ENCODE measurements at regions not wholly inside any gene's neighbourhood (a gene's known extent, or its start where the extent isn't known, plus 50 kb on each side); places are given as distances from the start of the nearest gene placed in this dataset.

GRCh38 chr5:164346785-164347630 lies 841.6 kb downstream of the MAT2B start:
- Histone ChIP-seq H3K4me3 (ENCODE audit: low read length) (no peak overlapping the region), H3K9me3 (ENCODE audit: low read length) (no peaks in the 10 kb centered on the region), H3K27me3 (ENCODE audit: insufficient read depth, low read length) (no peaks in the 10 kb centered on the region), H2AFZ (ENCODE audit: low read depth, low read length) (no peak overlapping the region), H3K4me1 (ENCODE audit: insufficient read depth, low read length) (no peaks in the 10 kb centered on the region), H3K36me3 (ENCODE audit: insufficient read depth, low read length) (no peaks in the 10 kb centered on the region)

DNA sequence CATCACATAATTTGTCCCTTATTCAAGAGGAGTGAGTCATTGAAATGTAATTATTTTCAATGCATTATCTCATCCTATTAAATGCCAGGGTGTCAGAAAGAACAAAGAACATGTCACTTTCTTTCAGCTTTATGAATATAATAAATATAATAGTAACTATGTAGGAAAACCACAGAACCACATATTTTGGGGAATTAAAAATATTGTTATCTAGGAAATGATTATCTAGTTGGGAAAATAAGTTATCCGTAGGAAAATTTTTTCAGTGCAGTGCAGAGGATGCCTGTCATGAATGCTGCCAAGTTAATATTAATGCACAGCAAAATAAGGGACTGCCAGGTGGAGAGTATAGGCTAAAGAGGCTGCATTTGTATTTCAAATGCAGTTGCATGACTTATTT lies 844.8 kb downstream of the MAT2B start:
- Histone ChIP-seq H3K4me1 (ENCODE audit: insufficient read depth, low read length) (no peaks in the 10 kb centered on the region), H2AFZ (ENCODE audit: low read depth, low read length) (no peak overlapping the region), H3K4me3 (ENCODE audit: low read length) (no peak overlapping the region), H3K9me3 (ENCODE audit: low read length) (no peaks in the 10 kb centered on the region), H3K27me3 (ENCODE audit: insufficient read depth, low read length) (no peaks in the 10 kb centered on the region), H3K36me3 (ENCODE audit: insufficient read depth, low read length) (no peaks in the 10 kb centered on the region)

DNA sequence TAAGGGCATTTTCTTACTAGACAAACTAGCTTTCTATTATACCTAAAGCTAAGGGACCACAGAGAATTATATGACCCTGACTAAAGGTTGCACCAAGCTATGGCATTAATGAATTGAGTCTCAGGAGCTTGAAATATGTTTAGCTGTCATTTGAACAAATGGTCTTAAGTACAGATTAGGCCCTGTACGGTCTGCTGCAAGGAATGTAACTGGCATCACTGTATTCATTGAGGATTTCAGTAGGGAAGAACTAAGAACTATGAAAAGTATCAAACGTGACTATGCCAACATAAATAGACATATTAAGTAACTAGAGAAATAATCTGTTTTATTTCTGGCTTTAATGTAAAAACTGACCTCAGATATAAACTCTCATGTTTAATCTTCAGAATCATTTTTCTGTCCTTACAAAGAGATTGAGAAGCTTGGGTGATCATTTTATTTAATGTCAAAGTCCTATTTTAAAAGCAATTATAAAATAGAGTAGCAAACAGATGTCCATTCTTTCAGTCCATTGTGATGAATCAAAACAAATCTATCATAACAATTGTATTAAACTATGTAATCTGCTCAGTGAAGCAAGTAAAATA lies 845.9 kb downstream of the MAT2B start:
- Histone ChIP-seq H3K27me3 (ENCODE audit: insufficient read depth, low read length) (no peaks in the 10 kb centered on the region), H3K36me3 (ENCODE audit: insufficient read depth, low read length) (no peaks in the 10 kb centered on the region), H3K4me3 (ENCODE audit: low read length) (no peak overlapping the region), H3K4me1 (ENCODE audit: insufficient read depth, low read length) (no peaks in the 10 kb centered on the region), H3K9me3 (ENCODE audit: low read length) (no peaks in the 10 kb centered on the region), H2AFZ (ENCODE audit: low read depth, low read length) (no peak overlapping the region)

DNA sequence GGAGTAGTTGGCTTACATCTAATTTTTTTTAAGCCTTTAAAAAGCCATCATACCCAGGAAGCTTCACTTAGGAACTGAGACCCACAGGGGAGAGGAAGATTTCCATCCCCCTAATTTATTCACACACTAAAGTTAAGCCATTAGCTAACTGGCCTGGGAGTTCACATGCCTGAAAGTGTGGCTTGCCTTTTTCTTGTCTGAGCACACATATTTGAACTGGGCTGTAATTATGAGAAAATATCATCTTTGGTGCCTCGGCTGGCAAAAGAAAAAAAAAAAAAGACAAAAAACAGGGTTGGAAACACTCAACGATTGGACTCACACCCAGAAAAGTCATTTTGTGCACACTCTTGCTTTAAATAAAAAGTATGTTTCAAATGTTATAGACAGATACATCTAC lies 847.3 kb downstream of the MAT2B start:
- Histone ChIP-seq H3K36me3 (ENCODE audit: insufficient read depth, low read length) (no peaks in the 10 kb centered on the region), H3K4me3 (ENCODE audit: low read length) (no peak overlapping the region)

DNA sequence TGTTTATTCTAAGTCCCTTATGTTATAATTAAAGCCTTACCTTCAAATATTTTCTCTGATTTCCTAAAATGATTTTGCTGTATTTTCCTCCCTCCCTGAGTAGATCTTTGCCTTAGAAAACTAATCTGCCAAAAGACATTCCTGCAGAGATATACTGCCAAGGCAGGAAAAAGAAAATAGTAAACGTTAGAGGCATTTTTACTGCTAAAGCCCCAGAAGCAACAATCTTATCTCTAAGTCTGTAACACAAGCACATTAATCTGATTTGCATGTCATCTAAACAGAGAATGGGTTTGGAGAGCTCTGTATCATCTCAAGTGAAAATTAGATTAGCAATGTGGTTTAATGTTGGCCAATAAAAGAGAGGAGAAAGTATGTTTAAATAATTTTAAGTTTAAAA lies 847.7 kb downstream of the MAT2B start:
- Histone ChIP-seq H3K4me3 (ENCODE audit: low read length) (no peak overlapping the region), H3K36me3 (ENCODE audit: insufficient read depth, low read length) (no peaks in the 10 kb centered on the region), H3K4me1 (ENCODE audit: insufficient read depth, low read length) (no peaks in the 10 kb centered on the region)

More for the DNA sequence above, 847.3 kb downstream of the MAT2B start:
- Histone ChIP-seq H2AFZ (ENCODE audit: low read depth, low read length) (no peak overlapping the region), H3K27me3 (ENCODE audit: insufficient read depth, low read length) (no peaks in the 10 kb centered on the region), H3K4me1 (ENCODE audit: insufficient read depth, low read length) (no peaks in the 10 kb centered on the region), H3K9me3 (ENCODE audit: low read length) (no peaks in the 10 kb centered on the region)

GRCh38 chr5:164354139-164354751 lies 848.8 kb downstream of the MAT2B start:
- H3K36me3 ChIP-seq (ENCODE audit: insufficient read depth, low read length): no peaks in the 10 kb centered on the region
- no peaks in the 10 kb centered on the region for H3K27me3 ChIP-seq (ENCODE audit: insufficient read depth, low read length)
- H3K4me3 ChIP-seq (ENCODE audit: low read length): no peak overlapping the region
- no peak overlapping the region for H2AFZ ChIP-seq (ENCODE audit: low read depth, low read length)
- H3K9me3 ChIP-seq (ENCODE audit: low read length): no peaks in the 10 kb centered on the region
- no peaks in the 10 kb centered on the region for H3K4me1 ChIP-seq (ENCODE audit: insufficient read depth, low read length)

More for the DNA sequence above, 847.7 kb downstream of the MAT2B start:
- H2AFZ ChIP-seq (ENCODE audit: low read depth, low read length): no peak overlapping the region
- H3K27me3 ChIP-seq (ENCODE audit: insufficient read depth, low read length): no peaks in the 10 kb centered on the region
- H3K9me3 ChIP-seq (ENCODE audit: low read length): no peaks in the 10 kb centered on the region

DNA sequence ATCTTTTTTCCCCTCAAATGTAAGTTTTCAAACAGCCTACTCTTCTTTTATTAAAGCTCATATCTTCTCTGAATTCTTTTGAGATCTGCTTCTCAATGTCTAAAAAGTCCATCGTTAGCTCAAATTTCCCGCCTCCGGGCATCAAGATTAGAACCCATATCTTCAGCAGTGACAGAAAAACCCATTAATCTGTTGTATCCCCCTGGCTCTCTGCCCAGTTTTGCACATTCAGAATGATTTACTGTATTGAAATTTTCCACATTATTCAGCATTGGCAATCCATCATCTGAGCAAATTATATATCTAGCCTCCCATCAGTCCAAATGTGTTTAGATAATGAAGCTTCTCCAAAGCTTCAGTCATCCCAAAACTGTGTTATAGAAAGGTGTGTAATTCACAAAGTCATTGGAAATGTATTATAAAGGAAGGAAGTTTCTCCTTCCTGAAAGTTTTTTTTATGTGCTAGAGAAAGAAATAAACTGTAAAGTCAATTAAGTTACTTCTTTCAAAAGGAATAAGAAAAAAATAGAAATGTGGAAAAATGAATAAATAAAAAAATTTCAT lies 849.9 kb downstream of the MAT2B start:
- Histone ChIP-seq H3K9me3 (ENCODE audit: low read length) (no peaks in the 10 kb centered on the region), H3K36me3 (ENCODE audit: insufficient read depth, low read length) (no peaks in the 10 kb centered on the region), H3K27me3 (ENCODE audit: insufficient read depth, low read length) (no peaks in the 10 kb centered on the region), H3K4me3 (ENCODE audit: low read length) (no peak overlapping the region), H2AFZ (ENCODE audit: low read depth, low read length) (no peak overlapping the region), H3K4me1 (ENCODE audit: insufficient read depth, low read length) (no peaks in the 10 kb centered on the region)

GRCh38 chr5:164356790-164357189 lies 851.4 kb downstream of the MAT2B start:
- H3K9me3 ChIP-seq (ENCODE audit: low read length): no peaks in the 10 kb centered on the region
- no peaks in the 10 kb centered on the region for H3K27me3 ChIP-seq (ENCODE audit: insufficient read depth, low read length)
- no peaks in the 10 kb centered on the region for H3K4me1 ChIP-seq (ENCODE audit: insufficient read depth, low read length)
- H3K4me3 ChIP-seq (ENCODE audit: low read length): no peak overlapping the region
- no peak overlapping the region for H2AFZ ChIP-seq (ENCODE audit: low read depth, low read length)
- no peaks in the 10 kb centered on the region for H3K36me3 ChIP-seq (ENCODE audit: insufficient read depth, low read length)

GRCh38 chr5:164357395-164358033 lies 852.1 kb downstream of the MAT2B start:
- no peak overlapping the region for H3K4me3 ChIP-seq (ENCODE audit: low read length)
- no peaks in the 10 kb centered on the region for H3K9me3 ChIP-seq (ENCODE audit: low read length)
- H3K4me1 ChIP-seq (ENCODE audit: insufficient read depth, low read length): no peaks in the 10 kb centered on the region
- no peak overlapping the region for H2AFZ ChIP-seq (ENCODE audit: low read depth, low read length)
- H3K27me3 ChIP-seq (ENCODE audit: insufficient read depth, low read length): no peaks in the 10 kb centered on the region
- no peaks in the 10 kb centered on the region for H3K36me3 ChIP-seq (ENCODE audit: insufficient read depth, low read length)

GRCh38 chr5:164358531-164359259 lies 853.3 kb downstream of the MAT2B start:
- Histone ChIP-seq H3K4me1 (ENCODE audit: insufficient read depth, low read length) (no peaks in the 10 kb centered on the region), H2AFZ (ENCODE audit: low read depth, low read length) (no peak overlapping the region), H3K36me3 (ENCODE audit: insufficient read depth, low read length) (no peaks in the 10 kb centered on the region), H3K4me3 (ENCODE audit: low read length) (no peak overlapping the region), H3K27me3 (ENCODE audit: insufficient read depth, low read length) (no peaks in the 10 kb centered on the region), H3K9me3 (ENCODE audit: low read length) (no peaks in the 10 kb centered on the region)

- Histone ChIP-seq H3K36me3 (ENCODE audit: insufficient read depth, low read length) (no peaks in the 10 kb centered on the region), H3K9me3 (ENCODE audit: low read length) (no peaks in the 10 kb centered on the region), H2AFZ (ENCODE audit: low read depth, low read length) (no peak overlapping the region), H3K27me3 (ENCODE audit: insufficient read depth, low read length) (no peaks in the 10 kb centered on the region), H3K4me3 (ENCODE audit: low read length) (no peak overlapping the region), H3K4me1 (ENCODE audit: insufficient read depth, low read length) (peaks cover 5% of the 10 kb centered on the region)
These were observed 854.1 kb downstream of the MAT2B start for GRCh38 chr5:164359260-164360255.

Measured in neuron (in vitro differentiated cells).